ENCODE measurements at regions not wholly inside any gene's neighbourhood (a gene's known extent, or its start where the extent isn't known, plus 50 kb on each side); places are given as distances from the start of the nearest gene placed in this dataset.

- Histone ChIP-seq H3K27ac (ENCODE audit: low read depth in 1 of 3, low read length in 2 of 3) (no peak overlapping the region), H3K4me3 (ENCODE audit: low read depth in 1 of 3, low read length in 3 of 3) (no peak overlapping the region), H3K27me3 (ENCODE audit: control insufficient read depth in 3 of 3, insufficient read depth in 3 of 3, low read length in 3 of 3) (no peaks in the 10 kb centered on the region), H3K4me1 (ENCODE audit: control insufficient read depth in 3 of 3, insufficient read depth in 2 of 3, low read depth in 1 of 3, low read length in 2 of 3) (peaks cover 0 to 5% (median 0%) of the 10 kb centered on the region in 3 donors), H3K9me3 (ENCODE audit: control insufficient read depth in 2 of 2, insufficient read depth in 1 of 2, low read depth in 1 of 2, low read length in 1 of 2) (no peaks in the 10 kb centered on the region), H3K36me3 (ENCODE audit: control insufficient read depth in 3 of 3, insufficient read depth in 2 of 3, low read depth in 1 of 3, low read length in 3 of 3) (no peaks in the 10 kb centered on the region)
- no peak for DNase-seq
- WGBS, 3 donors, result 49 to 78% (median 51%) methylated on average over 3 of the region's 3 CpGs
- no peak for FAIRE-seq
Observed at GRCh38 chr12:5260086-5260485, 171.8 kb upstream of the NTF3 start.

- H3K4me3 ChIP-seq (ENCODE audit: low read depth in 1 of 3, low read length in 3 of 3), result no peak overlapping the region
- no peaks in the 10 kb centered on the region for H3K27me3 ChIP-seq (ENCODE audit: control insufficient read depth in 3 of 3, insufficient read depth in 3 of 3, low read length in 3 of 3)
- FAIRE-seq, result no peak
- H3K9me3 ChIP-seq (ENCODE audit: control insufficient read depth in 2 of 2, insufficient read depth in 1 of 2, low read depth in 1 of 2, low read length in 1 of 2), result no peaks in the 10 kb centered on the region
- 28 to 69% (median 44%) methylated on average over 1 of the region's 1 CpG for WGBS, 3 donors
- no peaks in the 10 kb centered on the region for H3K36me3 ChIP-seq (ENCODE audit: control insufficient read depth in 3 of 3, insufficient read depth in 2 of 3, low read depth in 1 of 3, low read length in 3 of 3)
- peaks cover 0 to 5% (median 0%) of the 10 kb centered on the region in 3 donors for H3K4me1 ChIP-seq (ENCODE audit: control insufficient read depth in 3 of 3, insufficient read depth in 2 of 3, low read depth in 1 of 3, low read length in 2 of 3)
- no peak overlapping the region for H3K27ac ChIP-seq (ENCODE audit: low read depth in 1 of 3, low read length in 2 of 3)
- peak; percentile 39 to 53 for DNase-seq
Observed at GRCh38 chr12:5260591-5261086, 171.3 kb upstream of the NTF3 start.

- WGBS, 3 donors, result 80 to 100% (median 89%) methylated on average over 1 of the region's 1 CpG
Observed at GRCh38 chr12:5262450-5262849, 169.5 kb upstream of the NTF3 start.

GRCh38 chr12:5262885-5263284 lies 169.0 kb upstream of the NTF3 start:
- FAIRE-seq (no peak), DNase-seq (no peak)
- H3K4me1 ChIP-seq (ENCODE audit: control insufficient read depth in 3 of 3, insufficient read depth in 2 of 3, low read depth in 1 of 3, low read length in 2 of 3), result peaks cover 0 to 5% (median 0%) of the 10 kb centered on the region in 3 donors
- no peaks in the 10 kb centered on the region for H3K27me3 ChIP-seq (ENCODE audit: control insufficient read depth in 3 of 3, insufficient read depth in 3 of 3, low read length in 3 of 3)
- H3K27ac ChIP-seq (ENCODE audit: low read depth in 1 of 3, low read length in 2 of 3), result peak overlapping the region in 1 of 3 donors; percentile 17
- WGBS, 3 donors, result 52 to 81% (median 56%) methylated on average over 2 of the region's 2 CpGs
- no peak overlapping the region for H3K4me3 ChIP-seq (ENCODE audit: low read depth in 1 of 3, low read length in 3 of 3)
- H3K9me3 ChIP-seq (ENCODE audit: control insufficient read depth in 2 of 2, insufficient read depth in 1 of 2, low read depth in 1 of 2, low read length in 1 of 2), result no peaks in the 10 kb centered on the region
- no peaks in the 10 kb centered on the region for H3K36me3 ChIP-seq (ENCODE audit: control insufficient read depth in 3 of 3, insufficient read depth in 2 of 3, low read depth in 1 of 3, low read length in 3 of 3)

More at GRCh38 chr12:5262450-5262849, 169.5 kb upstream of the NTF3 start:
- H3K27me3 ChIP-seq (ENCODE audit: control insufficient read depth in 3 of 3, insufficient read depth in 3 of 3, low read length in 3 of 3), result no peaks in the 10 kb centered on the region
- H3K4me1 ChIP-seq (ENCODE audit: control insufficient read depth in 3 of 3, insufficient read depth in 2 of 3, low read depth in 1 of 3, low read length in 2 of 3), result peaks cover 0 to 5% (median 0%) of the 10 kb centered on the region in 3 donors
- no peaks in the 10 kb centered on the region for H3K36me3 ChIP-seq (ENCODE audit: control insufficient read depth in 3 of 3, insufficient read depth in 2 of 3, low read depth in 1 of 3, low read length in 3 of 3)
- no peak for FAIRE-seq
- H3K27ac ChIP-seq (ENCODE audit: low read depth in 1 of 3, low read length in 2 of 3), result no peak overlapping the region
- DNase-seq, result no peak
- no peaks in the 10 kb centered on the region for H3K9me3 ChIP-seq (ENCODE audit: control insufficient read depth in 2 of 2, insufficient read depth in 1 of 2, low read depth in 1 of 2, low read length in 1 of 2)
- H3K4me3 ChIP-seq (ENCODE audit: low read depth in 1 of 3, low read length in 3 of 3), result no peak overlapping the region

- 17 to 43% (median 32%) methylated on average over 2 of the region's 2 CpGs for WGBS, 3 donors
- Histone ChIP-seq H3K4me1 (ENCODE audit: control insufficient read depth in 3 of 3, insufficient read depth in 2 of 3, low read depth in 1 of 3, low read length in 2 of 3) (peaks cover 0 to 5% (median 2%) of the 10 kb centered on the region in 3 donors), H3K27me3 (ENCODE audit: control insufficient read depth in 3 of 3, insufficient read depth in 3 of 3, low read length in 3 of 3) (no peaks in the 10 kb centered on the region), H3K36me3 (ENCODE audit: control insufficient read depth in 3 of 3, insufficient read depth in 2 of 3, low read depth in 1 of 3, low read length in 3 of 3) (no peaks in the 10 kb centered on the region), H3K4me3 (ENCODE audit: low read depth in 1 of 3, low read length in 3 of 3) (no peak overlapping the region), H3K27ac (ENCODE audit: low read depth in 1 of 3, low read length in 2 of 3) (no peak overlapping the region), H3K9me3 (ENCODE audit: control insufficient read depth in 2 of 2, insufficient read depth in 1 of 2, low read depth in 1 of 2, low read length in 1 of 2) (no peaks in the 10 kb centered on the region)
- FAIRE-seq, result no peak
- DNase-seq, result peak; percentile 61 to 84
Observed at GRCh38 chr12:5264006-5264405, 167.9 kb upstream of the NTF3 start.

GRCh38 chr12:5267603-5268423 lies 164.1 kb upstream of the NTF3 start:
- WGBS, 3 donors, result 84 to 95% (median 85%) methylated on average over 9 of the region's 9 CpGs

GRCh38 chr12:5268424-5269210 lies 163.3 kb upstream of the NTF3 start:
- Histone ChIP-seq H3K27ac (ENCODE audit: low read depth in 1 of 3, low read length in 2 of 3) (no peak overlapping the region), H3K36me3 (ENCODE audit: control insufficient read depth in 3 of 3, insufficient read depth in 2 of 3, low read depth in 1 of 3, low read length in 3 of 3) (no peaks in the 10 kb centered on the region), H3K4me1 (ENCODE audit: control insufficient read depth in 3 of 3, insufficient read depth in 2 of 3, low read depth in 1 of 3, low read length in 2 of 3) (peaks cover 0 to 17% (median 4%) of the 10 kb centered on the region in 3 donors), H3K4me3 (ENCODE audit: low read depth in 1 of 3, low read length in 3 of 3) (no peak overlapping the region), H3K9me3 (ENCODE audit: control insufficient read depth in 2 of 2, insufficient read depth in 1 of 2, low read depth in 1 of 2, low read length in 1 of 2) (no peaks in the 10 kb centered on the region), H3K27me3 (ENCODE audit: control insufficient read depth in 3 of 3, insufficient read depth in 3 of 3, low read length in 3 of 3) (no peaks in the 10 kb centered on the region)
- WGBS, 3 donors, result 90 to 95% (median 93%) methylated on average over 6 of the region's 6 CpGs
- FAIRE-seq (no peak), DNase-seq (no peak)

More at GRCh38 chr12:5267603-5268423, 164.1 kb upstream of the NTF3 start:
- no peaks in the 10 kb centered on the region for H3K9me3 ChIP-seq (ENCODE audit: control insufficient read depth in 2 of 2, insufficient read depth in 1 of 2, low read depth in 1 of 2, low read length in 1 of 2)
- no peak for FAIRE-seq
- H3K36me3 ChIP-seq (ENCODE audit: control insufficient read depth in 3 of 3, insufficient read depth in 2 of 3, low read depth in 1 of 3, low read length in 3 of 3), result no peaks in the 10 kb centered on the region
- peaks cover 0 to 14% (median 4%) of the 10 kb centered on the region in 3 donors for H3K4me1 ChIP-seq (ENCODE audit: control insufficient read depth in 3 of 3, insufficient read depth in 2 of 3, low read depth in 1 of 3, low read length in 2 of 3)
- H3K4me3 ChIP-seq (ENCODE audit: low read depth in 1 of 3, low read length in 3 of 3), result no peak overlapping the region
- DNase-seq, result no peak
- H3K27me3 ChIP-seq (ENCODE audit: control insufficient read depth in 3 of 3, insufficient read depth in 3 of 3, low read length in 3 of 3), result no peaks in the 10 kb centered on the region
- no peak overlapping the region for H3K27ac ChIP-seq (ENCODE audit: low read depth in 1 of 3, low read length in 2 of 3)

- Histone ChIP-seq H3K9me3 (ENCODE audit: control insufficient read depth in 2 of 2, insufficient read depth in 1 of 2, low read depth in 1 of 2, low read length in 1 of 2) (no peaks in the 10 kb centered on the region), H3K27me3 (ENCODE audit: control insufficient read depth in 3 of 3, insufficient read depth in 3 of 3, low read length in 3 of 3) (no peaks in the 10 kb centered on the region), H3K27ac (ENCODE audit: low read depth in 1 of 3, low read length in 2 of 3) (no peak overlapping the region), H3K4me1 (ENCODE audit: control insufficient read depth in 3 of 3, insufficient read depth in 2 of 3, low read depth in 1 of 3, low read length in 2 of 3) (peaks cover 0 to 28% (median 4%) of the 10 kb centered on the region in 3 donors), H3K36me3 (ENCODE audit: control insufficient read depth in 3 of 3, insufficient read depth in 2 of 3, low read depth in 1 of 3, low read length in 3 of 3) (no peaks in the 10 kb centered on the region), H3K4me3 (ENCODE audit: low read depth in 1 of 3, low read length in 3 of 3) (no peak overlapping the region)
- FAIRE-seq, result no peak
- 31 to 73% (median 34%) methylated on average over 3 of the region's 3 CpGs for WGBS, 3 donors
- peak; percentile 42 to 87 for DNase-seq
Observed at GRCh38 chr12:5269846-5270245, 162.1 kb upstream of the NTF3 start.
